Glomerular visceral epithelial cell (primary cell): ENCODE measurements at regions not wholly inside any gene's neighbourhood (a gene's known extent, or its start where the extent isn't known, plus 50 kb on each side); places are given as distances from the start of the nearest gene placed in this dataset.
A peak's percentile ranks its signal among the peaks of the same experiment; 100 is the strongest.

Source experiments
- DNase-seq: peaks from one replicate; pipeline ENCODE4 v3.0.0-alpha.2; 2016; ENCODE audit errors: extremely low spot score

GRCh38 chr9:115169003-115169402 is 51.0 kb upstream of the TNC start:
- DNase-seq, result no peak

- peak; percentile 66 for DNase-seq
Measured at GRCh38 chr9:115170358-115171073, 52.6 kb upstream of the TNC start.

GRCh38 chr9:115171921-115172388 is 54.0 kb upstream of the TNC start:
- no peak for DNase-seq

GRCh38 chr9:115182264-115182663 is 64.3 kb upstream of the TNC start:
- DNase-seq, result no peak

GRCh38 chr9:115183436-115183835 is 65.5 kb upstream of the TNC start:
- DNase-seq, result no peak

- no peak for DNase-seq
Measured at GRCh38 chr9:115189686-115190085, 71.7 kb upstream of the TNC start.

- no peak for DNase-seq
Measured at GRCh38 chr9:115191667-115192066, 73.7 kb upstream of the TNC start.

- DNase-seq, result no peak
Measured at GRCh38 chr9:115192280-115192679, 74.3 kb upstream of the TNC start.

- peak; percentile 42 for DNase-seq
Measured at GRCh38 chr9:115192835-115193525, 75.0 kb upstream of the TNC start.

- DNase-seq, result no peak
Measured at GRCh38 chr9:115193777-115194176, 75.8 kb upstream of the TNC start.

GRCh38 chr9:115194216-115194615 is 76.3 kb upstream of the TNC start:
- DNase-seq, result no peak

GRCh38 chr9:115195912-115196311 is 78.0 kb upstream of the TNC start:
- DNase-seq, result no peak

GRCh38 chr9:115196919-115197318 is 79.0 kb upstream of the TNC start:
- no peak for DNase-seq

- DNase-seq, result peak; percentile 59
Measured at GRCh38 chr9:115198001-115198400, 80.0 kb upstream of the TNC start.

GRCh38 chr9:115200711-115201505 is 83.0 kb upstream of the TNC start:
- DNase-seq, result no peak

- no peak for DNase-seq
Measured at GRCh38 chr9:115202181-115202580, 84.2 kb upstream of the TNC start.

GRCh38 chr9:115202960-115203751 is 85.2 kb upstream of the TNC start:
- no peak for DNase-seq

- DNase-seq, result peak; percentile 72
Measured at GRCh38 chr9:115204904-115205453, 87.0 kb upstream of the TNC start.

- DNase-seq, result no peak
Measured at GRCh38 chr9:115207003-115207836, 89.3 kb upstream of the TNC start.

- DNase-seq, result peak; percentile 67
Measured at GRCh38 chr9:115208501-115208900, 90.5 kb upstream of the TNC start.
